Spinal cord (tissue), 9 donors: ENCODE measurements at regions not wholly inside any gene's neighbourhood (a gene's known extent, or its start where the extent isn't known, plus 50 kb on each side); places are given as distances from the start of the nearest gene placed in this dataset.

Experiments
- DNase-seq, 6 donors: peaks; one replicate each; pipeline versions ENCODE4 v3.0.0 to v3.0.0-alpha.2; 2013 to 2015; ENCODE audit warnings: low spot score in 6 of 6, low read depth in 4 of 6
- H3K27ac ChIP-seq: one replicate; pipeline ENCODE4 v1.5.1; 2013; ENCODE audit warnings: low read depth, low read length, control low read depth
- H3K27me3 ChIP-seq: one replicate; pipeline ENCODE4 v1.6.1; 2013; ENCODE audit warnings: low read length; ENCODE audit not compliant: control insufficient read depth, insufficient read depth
- H3K36me3 ChIP-seq: one replicate; pipeline ENCODE4 v1.6.1; 2013; ENCODE audit warnings: low read length; ENCODE audit not compliant: control insufficient read depth, insufficient read depth
- H3K4me1 ChIP-seq: one replicate; pipeline ENCODE4 v1.6.1; 2013; ENCODE audit warnings: low read length; ENCODE audit not compliant: control insufficient read depth, insufficient read depth
- H3K4me3 ChIP-seq: one replicate; pipeline ENCODE4 v1.5.1; 2013; ENCODE audit warnings: low read depth, low read length, control low read depth
- H3K9me3 ChIP-seq: one replicate; pipeline ENCODE4 v1.6.1; 2013; ENCODE audit warnings: low read length; ENCODE audit not compliant: control insufficient read depth, insufficient read depth
- WGBS: methylation state at CpG from one replicate; pipeline ENCODE4 v1.1.5; 2013; ENCODE audit warnings: missing lambda C conversion rate; ENCODE audit not compliant: insufficient coverage; 5-methylcytosine and 5-hydroxymethylcytosine counted together
- donor health status: healthy.

DNA sequence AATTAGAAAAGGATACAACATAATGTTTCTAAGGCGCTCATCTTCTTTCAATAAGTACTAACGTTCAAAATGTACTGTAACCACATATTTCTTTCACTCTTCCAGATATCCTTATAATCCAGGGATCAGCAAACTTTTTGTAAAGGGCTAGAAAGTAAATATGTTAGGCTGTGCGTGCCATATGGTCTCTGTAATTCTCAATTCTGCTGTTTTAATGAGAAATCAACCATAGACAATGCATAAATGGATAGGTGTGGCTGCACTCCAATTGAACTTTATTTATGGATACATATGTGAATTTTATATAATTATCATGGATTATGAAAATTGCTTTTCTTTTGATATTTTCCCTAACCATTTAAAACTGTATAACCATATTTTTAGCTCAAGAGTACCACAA lies 459.4 kb downstream of the EPHA4 start:
- no peaks in the 10 kb centered on the region for H3K9me3 ChIP-seq
- DNase-seq: peak in 1 of 6 donors; percentile 22
- no CpG with 5 or more reads among the region's 3 CpGs for WGBS
- H3K36me3 ChIP-seq: no peaks in the 10 kb centered on the region
- no peak overlapping the region for H3K4me3 ChIP-seq
- no peaks in the 10 kb centered on the region for H3K27me3 ChIP-seq
- no peak overlapping the region for H3K27ac ChIP-seq
- no peaks in the 10 kb centered on the region for H3K4me1 ChIP-seq

DNA sequence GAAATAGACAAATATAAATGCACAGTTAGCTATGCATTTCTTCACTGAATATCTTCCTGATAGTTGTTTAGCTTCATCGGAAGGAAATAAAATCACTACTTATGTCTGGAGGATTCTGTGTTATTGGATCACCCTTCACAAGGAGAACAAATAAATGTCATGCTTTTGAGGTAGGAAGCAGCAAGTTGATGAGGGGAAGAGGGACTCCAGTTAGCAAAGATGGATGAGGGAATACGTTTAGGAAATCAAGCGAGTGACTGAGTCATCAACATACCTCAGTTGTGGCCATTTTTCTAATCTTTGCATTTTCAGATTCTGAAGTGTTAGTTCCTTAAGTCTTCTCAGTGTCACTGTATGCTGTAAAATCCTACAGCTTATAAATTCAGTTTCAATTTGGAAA lies 456.2 kb downstream of the EPHA4 start:
- peak in 1 of 6 donors; percentile 9 for DNase-seq
- no peak overlapping the region for H3K27ac ChIP-seq
- H3K27me3 ChIP-seq: no peaks in the 10 kb centered on the region
- no CpG with 5 or more reads among the region's 3 CpGs for WGBS
- no peaks in the 10 kb centered on the region for H3K9me3 ChIP-seq
- no peaks in the 10 kb centered on the region for H3K36me3 ChIP-seq
- H3K4me3 ChIP-seq: no peak overlapping the region
- no peaks in the 10 kb centered on the region for H3K4me1 ChIP-seq

DNA sequence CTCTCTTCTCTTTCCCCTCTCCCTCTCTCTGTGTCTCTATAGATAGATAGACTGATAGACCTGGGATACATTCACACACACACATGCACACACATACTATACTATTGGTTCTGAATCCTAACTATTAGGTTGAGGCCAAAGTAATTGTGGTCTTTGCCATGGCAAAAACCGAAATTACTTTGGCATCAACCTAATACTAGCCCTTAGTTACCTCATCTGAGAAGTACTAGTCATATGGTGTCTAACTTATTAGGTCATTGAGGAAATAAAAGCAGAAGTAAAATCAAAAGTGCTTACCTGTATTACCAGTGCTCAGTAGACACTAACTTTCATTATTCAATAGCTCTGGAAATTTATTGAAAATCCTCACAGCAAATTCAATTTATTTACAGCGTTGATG lies 451.5 kb downstream of the EPHA4 start:
- DNase-seq: no peak
- H3K4me3 ChIP-seq: no peak overlapping the region
- H3K9me3 ChIP-seq: no peaks in the 10 kb centered on the region
- H3K27ac ChIP-seq: no peak overlapping the region
- no CpG with 5 or more reads among the region's 2 CpGs for WGBS
- no peaks in the 10 kb centered on the region for H3K36me3 ChIP-seq
- H3K4me1 ChIP-seq: peaks cover 5% of the 10 kb centered on the region
- H3K27me3 ChIP-seq: no peaks in the 10 kb centered on the region

DNA sequence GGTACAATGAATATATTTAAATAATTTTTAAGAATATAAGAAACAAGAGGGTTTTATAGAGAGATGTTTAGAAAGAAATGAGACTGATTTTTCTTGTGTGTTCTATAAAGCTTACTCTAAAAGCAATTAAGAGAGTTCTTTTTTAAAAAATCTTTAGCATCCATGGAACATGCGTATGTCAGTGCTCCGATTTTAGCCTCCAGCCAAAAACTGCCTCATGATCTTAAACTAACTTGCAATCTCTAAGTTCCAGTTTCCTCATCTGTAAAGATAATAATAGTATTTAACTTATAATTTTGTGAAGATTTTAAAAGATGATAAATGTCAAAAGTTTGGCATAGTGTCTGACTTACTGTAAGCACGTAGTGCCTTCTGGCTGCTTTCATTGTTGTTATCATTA lies 448.7 kb downstream of the EPHA4 start:
- no peaks in the 10 kb centered on the region for H3K36me3 ChIP-seq
- no peaks in the 10 kb centered on the region for H3K9me3 ChIP-seq
- no peak overlapping the region for H3K4me3 ChIP-seq
- DNase-seq: no peak
- H3K27ac ChIP-seq: no peak overlapping the region
- WGBS: no CpG with 5 or more reads among the region's 3 CpGs
- no peaks in the 10 kb centered on the region for H3K27me3 ChIP-seq
- H3K4me1 ChIP-seq: peaks cover 5% of the 10 kb centered on the region

DNA sequence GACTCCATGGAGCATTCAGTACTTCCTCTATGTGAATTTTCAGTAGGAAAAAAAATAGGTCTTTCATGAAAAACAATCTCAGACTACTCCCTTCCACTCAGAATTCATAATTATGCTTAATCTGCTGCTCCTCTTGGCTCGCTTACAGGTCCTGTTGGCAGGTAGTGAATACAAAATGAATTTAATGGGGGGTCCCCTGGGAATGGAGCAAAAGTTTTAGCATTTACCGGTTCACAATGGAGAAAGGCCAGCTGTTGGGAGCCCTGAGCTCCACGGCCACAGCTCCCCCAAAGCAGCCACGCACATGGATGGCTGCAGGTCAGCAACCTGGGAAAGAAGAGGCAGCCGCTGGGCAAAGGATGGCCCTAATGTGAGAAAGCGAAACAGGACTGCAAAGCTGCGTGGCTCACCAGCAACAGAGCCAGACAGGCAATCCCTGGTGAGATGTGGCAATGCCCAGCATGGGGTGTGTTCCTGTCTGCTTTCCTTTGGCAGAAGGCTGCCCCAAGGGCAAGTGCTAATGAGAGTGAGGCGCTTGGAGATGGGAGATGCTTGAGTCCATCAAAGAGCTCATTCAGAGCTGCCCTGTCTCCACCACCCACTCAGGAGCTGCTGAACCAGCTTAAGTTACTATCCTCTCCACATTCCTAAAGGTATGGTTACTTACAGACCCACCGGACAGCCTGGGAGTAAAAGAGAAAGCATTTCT lies 447.4 kb downstream of the EPHA4 start:
- H3K9me3 ChIP-seq: no peaks in the 10 kb centered on the region
- no peaks in the 10 kb centered on the region for H3K27me3 ChIP-seq
- DNase-seq: peak in 2 of 6 donors; percentile 57 to 66
- no peak overlapping the region for H3K4me3 ChIP-seq
- 44% methylated on average over 7 of the region's 9 CpGs for WGBS
- H3K36me3 ChIP-seq: no peaks in the 10 kb centered on the region
- H3K27ac ChIP-seq: no peak overlapping the region
- H3K4me1 ChIP-seq: peaks cover 5% of the 10 kb centered on the region

DNA sequence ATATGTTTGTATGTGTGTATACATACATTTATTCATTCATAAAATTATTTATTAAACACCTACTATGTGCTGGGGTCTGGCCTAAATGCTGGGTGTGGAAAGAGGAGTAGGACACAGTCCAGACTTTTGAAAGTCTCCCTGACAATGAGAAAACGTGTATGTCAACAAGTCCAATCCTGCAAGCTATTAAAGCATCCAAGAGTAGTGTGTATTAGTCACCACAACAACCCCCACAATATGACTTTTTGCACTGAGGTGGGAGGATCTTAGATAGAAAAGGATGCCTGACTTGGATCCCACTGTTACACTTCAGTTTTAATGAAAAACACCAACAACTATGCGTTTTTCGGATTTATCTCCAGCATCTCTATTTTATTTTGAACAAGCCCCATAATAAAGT lies 446.4 kb downstream of the EPHA4 start:
- Histone ChIP-seq H3K4me3 (no peak overlapping the region), H3K36me3 (no peaks in the 10 kb centered on the region), H3K27ac (no peak overlapping the region), H3K27me3 (no peaks in the 10 kb centered on the region), H3K9me3 (no peaks in the 10 kb centered on the region), H3K4me1 (peaks cover 5% of the 10 kb centered on the region)
- DNase-seq: no peak
- WGBS: no CpG with 5 or more reads among the region's 3 CpGs

DNA sequence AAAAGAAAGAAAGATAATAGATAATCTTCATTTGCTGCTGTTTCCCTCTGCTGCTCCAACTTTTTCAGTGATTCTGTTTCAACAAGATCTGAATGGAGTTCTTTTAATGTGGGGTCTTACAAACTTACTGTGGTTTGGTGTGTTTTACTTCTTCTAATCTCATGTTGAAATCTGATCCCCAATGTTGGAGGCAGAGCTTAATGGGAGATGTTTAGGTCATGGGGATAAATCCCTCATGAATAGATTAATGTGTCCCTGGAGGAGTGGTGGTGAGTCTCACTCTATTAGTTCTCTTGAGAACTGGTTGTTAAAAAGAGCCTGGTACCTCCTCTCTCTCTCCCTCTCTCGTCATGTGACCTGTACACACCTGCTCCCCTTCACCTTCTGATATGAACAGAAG lies 442.4 kb downstream of the EPHA4 start:
- Histone ChIP-seq H3K27ac (no peak overlapping the region), H3K4me3 (no peak overlapping the region), H3K9me3 (no peaks in the 10 kb centered on the region), H3K27me3 (no peaks in the 10 kb centered on the region), H3K36me3 (no peaks in the 10 kb centered on the region), H3K4me1 (peaks cover 3% of the 10 kb centered on the region)
- WGBS: 92% methylated on average over 1 of the region's 1 CpG
- DNase-seq: no peak

DNA sequence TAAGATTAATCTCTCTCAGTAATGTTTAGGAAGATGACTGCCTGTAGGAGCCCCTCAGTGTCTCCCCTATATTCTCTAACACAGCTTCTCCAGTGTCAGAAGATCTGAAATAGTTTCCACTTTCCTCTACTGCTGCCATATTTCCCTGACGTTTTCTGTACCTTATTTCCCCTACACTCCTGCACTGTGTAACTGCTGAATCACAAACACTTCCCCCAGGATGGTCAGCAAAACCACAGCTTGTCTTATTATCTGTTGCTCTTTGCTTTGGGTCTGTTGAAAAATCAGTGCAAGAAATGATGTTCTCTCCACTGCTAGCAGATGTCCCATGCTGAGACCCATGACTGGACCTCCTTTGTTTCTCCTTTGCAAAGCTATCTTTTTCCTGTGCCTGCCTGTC lies 441.7 kb downstream of the EPHA4 start:
- H3K27ac ChIP-seq: no peak overlapping the region
- H3K4me1 ChIP-seq: no peaks in the 10 kb centered on the region
- WGBS: 100% methylated on average over 1 of the region's 1 CpG
- no peaks in the 10 kb centered on the region for H3K36me3 ChIP-seq
- DNase-seq: no peak
- no peaks in the 10 kb centered on the region for H3K27me3 ChIP-seq
- no peaks in the 10 kb centered on the region for H3K9me3 ChIP-seq
- no peak overlapping the region for H3K4me3 ChIP-seq

DNA sequence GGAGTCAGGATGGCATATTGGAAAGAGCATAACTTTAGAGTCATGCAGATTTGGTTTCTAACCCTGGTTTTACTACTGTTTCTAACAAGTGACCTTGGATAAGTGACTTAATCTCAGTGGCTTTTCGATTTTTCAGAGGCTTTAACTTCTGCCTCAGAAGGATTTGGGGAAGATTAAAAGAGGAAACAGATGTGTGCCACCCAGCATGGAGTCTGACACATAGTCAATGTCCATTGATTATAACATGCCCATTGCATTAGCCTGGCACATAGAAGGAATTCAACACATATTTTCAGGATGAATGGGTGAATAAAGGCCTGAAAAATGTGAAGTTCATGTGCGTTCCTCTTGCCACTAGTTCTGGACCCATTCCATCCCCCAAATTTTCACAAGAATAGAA lies 438.2 kb downstream of the EPHA4 start:
- no peak overlapping the region for H3K27ac ChIP-seq

DNA sequence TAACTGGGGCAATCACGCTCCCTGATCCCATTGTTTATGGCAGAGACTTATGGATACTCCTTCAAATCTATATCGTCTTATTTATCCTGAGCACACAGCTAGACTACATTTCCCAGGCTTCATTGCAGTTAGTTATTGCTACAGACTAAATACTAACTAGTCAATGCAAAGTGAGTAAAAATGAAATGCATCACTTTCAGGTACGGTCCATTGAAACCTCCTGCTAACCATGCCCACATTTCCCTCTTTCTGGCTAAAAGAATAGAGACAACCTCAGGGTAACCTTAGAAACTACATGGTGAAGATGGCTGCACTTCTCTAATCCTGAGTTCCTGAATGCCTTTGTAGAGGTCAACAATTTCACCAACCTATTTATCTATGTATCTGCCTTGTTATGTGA lies 437.4 kb downstream of the EPHA4 start:
- H3K27ac ChIP-seq: no peak overlapping the region
- H3K36me3 ChIP-seq: no peaks in the 10 kb centered on the region
- WGBS: 100% methylated on average over 2 of the region's 3 CpGs
- no peaks in the 10 kb centered on the region for H3K4me1 ChIP-seq
- no peaks in the 10 kb centered on the region for H3K9me3 ChIP-seq
- no peak for DNase-seq
- no peak overlapping the region for H3K4me3 ChIP-seq
- no peaks in the 10 kb centered on the region for H3K27me3 ChIP-seq

More for the DNA sequence above, 438.2 kb downstream of the EPHA4 start:
- Histone ChIP-seq H3K4me1 (no peaks in the 10 kb centered on the region), H3K36me3 (no peaks in the 10 kb centered on the region), H3K27me3 (no peaks in the 10 kb centered on the region), H3K9me3 (no peaks in the 10 kb centered on the region), H3K4me3 (no peak overlapping the region)
- DNase-seq: no peak
- no CpG with 5 or more reads among the region's 2 CpGs for WGBS
